B cell (primary cell): ENCODE measurements at regions not wholly inside any gene's neighbourhood (a gene's known extent, or its start where the extent isn't known, plus 50 kb on each side); places are given as distances from the start of the nearest gene placed in this dataset.

Experiments used
- CTCF ChIP-seq: fragments of 200-600 bp; IDR thresholded peaks from one replicate; pipeline ENCODE4 v1.8.0; 2022; ENCODE audit warnings: antibody characterized with exemption, mild to moderate bottlenecking
- EZH2 ChIP-seq: IDR thresholded peaks from 2 replicates; pipeline ENCODE4 v1.6.1; 2012; ENCODE audit warnings: borderline replicate concordance, low read depth, mild to moderate bottlenecking, moderate library complexity, low read length; ENCODE audit not compliant: insufficient read depth, poor library complexity, severe bottlenecking

- TF ChIP-seq CTCF (no peak), EZH2 (no peak)
Measured at GRCh38 chr3:175977968-175978752, 1119.0 kb downstream of the NAALADL2 start.
